ENCODE measurements at regions not wholly inside any gene's neighbourhood (a gene's known extent, or its start where the extent isn't known, plus 50 kb on each side); places are given as distances from the start of the nearest gene placed in this dataset.
"Not testable (repeated sequence)": the region's sequence is repeated elsewhere in the genome, so short reads cannot be mapped to it uniquely, and the experiment has no call there.

DNA sequence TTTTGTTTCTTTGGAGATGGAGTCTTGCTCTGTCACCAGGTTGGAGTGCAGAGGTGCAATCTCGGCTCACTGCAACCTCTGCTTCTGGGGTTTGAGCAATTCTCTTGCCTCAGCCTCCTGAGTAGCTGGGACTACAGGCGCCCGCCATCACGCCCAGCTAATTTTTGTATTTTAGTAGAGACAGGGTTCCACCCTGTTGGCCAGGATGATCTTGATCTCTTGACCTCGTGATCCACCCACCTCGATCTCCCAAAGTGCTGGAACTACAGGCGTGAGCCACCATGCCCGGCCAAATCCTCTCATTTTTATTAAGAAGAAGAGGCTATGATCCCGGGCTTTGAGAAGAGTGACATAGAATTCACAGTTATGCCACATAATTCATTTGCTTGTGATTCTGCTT lies 1178.4 kb downstream of the NSUN3 start:
- not testable (repeated sequence) for H3K9me3 ChIP-seq (replicated peaks; ENCODE audit: control insufficient read depth, low read depth, low read length); H3K27ac ChIP-seq (ENCODE audit: low read length); H3K36me3 ChIP-seq (ENCODE audit: control insufficient read depth, insufficient read depth, low read length); H3K27me3 ChIP-seq (ENCODE audit: control insufficient read depth, insufficient read depth, low read length); DNase-seq; H3K4me1 ChIP-seq (ENCODE audit: control insufficient read depth, insufficient read depth, low read length); H3K4me3 ChIP-seq (ENCODE audit: low read length)
- 90% methylated on average over 6 of the region's 9 CpGs for WGBS (ENCODE audit: insufficient coverage)

DNA sequence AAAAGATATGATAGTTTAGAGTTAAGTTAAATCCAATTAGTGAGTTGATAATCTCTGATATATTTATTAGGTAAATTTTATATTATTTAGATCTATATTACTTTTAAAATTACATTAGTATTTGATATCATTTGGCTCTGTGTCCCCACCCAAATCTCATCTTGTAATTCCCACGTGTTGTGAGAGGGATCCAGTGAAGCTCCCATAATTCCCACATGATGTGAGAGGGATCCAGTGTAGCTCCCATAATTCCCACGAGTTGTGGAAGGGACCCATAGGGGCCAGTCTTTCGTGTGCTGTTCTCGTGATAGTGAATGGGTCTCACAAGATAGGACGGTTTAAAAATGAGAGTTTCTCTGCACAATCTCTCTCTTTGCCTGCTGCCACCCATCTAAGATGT lies 1183.6 kb downstream of the NSUN3 start:
- no peaks in the 10 kb centered on the region for H3K4me1 ChIP-seq (ENCODE audit: control insufficient read depth, insufficient read depth, low read length)
- no peaks in the 10 kb centered on the region for H3K9me3 ChIP-seq (replicated peaks; ENCODE audit: control insufficient read depth, low read depth, low read length)
- H3K27me3 ChIP-seq (ENCODE audit: control insufficient read depth, insufficient read depth, low read length), result no peaks in the 10 kb centered on the region
- H3K36me3 ChIP-seq (ENCODE audit: control insufficient read depth, insufficient read depth, low read length), result no peaks in the 10 kb centered on the region
- DNase-seq, result no peak
- no peak overlapping the region for H3K4me3 ChIP-seq (ENCODE audit: low read length)
- 100% methylated on average over 1 of the region's 5 CpGs for WGBS (ENCODE audit: insufficient coverage)
- H3K27ac ChIP-seq (ENCODE audit: low read length), result no peak overlapping the region

DNA sequence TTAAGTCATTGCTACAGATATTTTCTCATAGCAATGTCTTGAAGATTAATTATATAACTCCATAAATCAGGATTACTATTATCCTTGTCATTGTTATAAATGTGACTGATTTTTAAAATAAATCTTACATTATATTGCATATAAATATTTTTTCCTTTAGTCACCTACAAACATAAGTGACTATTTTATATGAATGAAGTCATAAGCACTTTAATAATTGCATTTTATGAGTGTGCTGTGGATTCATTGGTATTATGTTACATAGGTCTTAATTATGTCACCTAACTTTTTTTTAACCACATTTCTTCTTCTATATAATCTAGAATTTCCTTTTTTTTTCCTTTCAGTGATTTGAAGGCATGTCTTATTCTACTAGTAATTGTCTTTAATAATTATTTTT lies 1191.2 kb downstream of the NSUN3 start:
- Histone ChIP-seq H3K4me1 (ENCODE audit: control insufficient read depth, insufficient read depth, low read length) (no peaks in the 10 kb centered on the region), H3K9me3 (replicated peaks; ENCODE audit: control insufficient read depth, low read depth, low read length) (no peaks in the 10 kb centered on the region), H3K27ac (ENCODE audit: low read length) (no peak overlapping the region), H3K27me3 (ENCODE audit: control insufficient read depth, insufficient read depth, low read length) (no peaks in the 10 kb centered on the region), H3K36me3 (ENCODE audit: control insufficient read depth, insufficient read depth, low read length) (no peaks in the 10 kb centered on the region), H3K4me3 (ENCODE audit: low read length) (no peak overlapping the region)
- DNase-seq, result no peak

- Histone ChIP-seq H3K4me3 (ENCODE audit: low read length) (no peak overlapping the region), H3K9me3 (replicated peaks; ENCODE audit: control insufficient read depth, low read depth, low read length) (no peaks in the 10 kb centered on the region), H3K36me3 (ENCODE audit: control insufficient read depth, insufficient read depth, low read length) (no peaks in the 10 kb centered on the region), H3K27me3 (ENCODE audit: control insufficient read depth, insufficient read depth, low read length) (no peaks in the 10 kb centered on the region), H3K4me1 (ENCODE audit: control insufficient read depth, insufficient read depth, low read length) (no peaks in the 10 kb centered on the region), H3K27ac (ENCODE audit: low read length) (no peak overlapping the region)
- WGBS (ENCODE audit: insufficient coverage), result 76% methylated on average over 4 of the region's 6 CpGs
- no peak for DNase-seq
Measured at GRCh38 chr3:95254758-95255157, 1191.9 kb downstream of the NSUN3 start.

DNA sequence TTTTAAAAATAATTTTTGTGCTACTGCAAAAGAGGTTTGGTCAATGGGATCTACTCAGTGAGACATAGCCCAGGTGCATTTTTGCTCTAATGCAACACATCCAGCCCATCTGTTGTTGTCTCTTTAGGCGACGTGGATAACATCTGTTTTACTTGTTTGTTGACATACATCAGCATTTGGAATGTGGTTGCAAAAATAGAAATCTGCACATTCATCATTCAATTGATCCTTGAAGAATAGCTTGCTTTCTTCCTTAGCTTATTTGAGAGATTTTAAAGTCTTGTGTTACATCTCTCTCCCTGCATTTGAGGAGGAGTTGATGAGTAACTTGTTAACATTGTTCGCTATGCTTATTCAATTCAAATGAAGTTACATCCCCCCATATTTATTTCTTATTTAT lies 1202.3 kb downstream of the NSUN3 start:
- Histone ChIP-seq H3K27me3 (ENCODE audit: control insufficient read depth, insufficient read depth, low read length) (no peaks in the 10 kb centered on the region), H3K9me3 (replicated peaks; ENCODE audit: control insufficient read depth, low read depth, low read length) (no peaks in the 10 kb centered on the region), H3K27ac (ENCODE audit: low read length) (no peak overlapping the region), H3K4me1 (ENCODE audit: control insufficient read depth, insufficient read depth, low read length) (no peaks in the 10 kb centered on the region), H3K36me3 (ENCODE audit: control insufficient read depth, insufficient read depth, low read length) (no peaks in the 10 kb centered on the region), H3K4me3 (ENCODE audit: low read length) (no peak overlapping the region)
- DNase-seq, result no peak
- WGBS (ENCODE audit: insufficient coverage), result no CpG with 5 or more reads among the region's 3 CpGs

- no peaks in the 10 kb centered on the region for H3K9me3 ChIP-seq (replicated peaks; ENCODE audit: control insufficient read depth, low read depth, low read length)
- no peak overlapping the region for H3K27ac ChIP-seq (ENCODE audit: low read length)
- H3K4me1 ChIP-seq (ENCODE audit: control insufficient read depth, insufficient read depth, low read length), result no peaks in the 10 kb centered on the region
- WGBS (ENCODE audit: insufficient coverage), result no CpG with 5 or more reads among the region's 1 CpG
- no peak for DNase-seq
- H3K4me3 ChIP-seq (ENCODE audit: low read length), result no peak overlapping the region
- H3K27me3 ChIP-seq (ENCODE audit: control insufficient read depth, insufficient read depth, low read length), result no peaks in the 10 kb centered on the region
- no peaks in the 10 kb centered on the region for H3K36me3 ChIP-seq (ENCODE audit: control insufficient read depth, insufficient read depth, low read length)
Measured at GRCh38 chr3:95271395-95271794, 1208.5 kb downstream of the NSUN3 start.

DNA sequence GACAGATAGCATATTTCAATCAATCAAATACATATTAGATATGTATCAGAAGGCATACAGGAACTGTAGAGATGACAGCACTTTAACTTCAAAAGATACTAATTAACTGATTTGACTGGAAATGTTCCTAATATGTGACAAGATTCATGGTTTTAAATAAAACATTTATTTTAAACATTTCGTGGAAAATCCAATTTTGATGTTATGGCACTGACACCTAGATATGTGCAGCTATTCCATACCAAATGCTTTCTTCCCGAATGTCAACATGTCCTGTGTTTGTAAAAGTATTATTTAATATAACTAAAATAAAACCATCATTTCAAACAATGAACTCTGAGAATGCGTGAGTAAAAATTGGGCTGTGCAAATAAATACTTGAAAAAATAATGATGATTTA lies 1209.3 kb downstream of the NSUN3 start:
- H3K4me1 ChIP-seq (ENCODE audit: control insufficient read depth, insufficient read depth, low read length), result no peaks in the 10 kb centered on the region
- DNase-seq, result no peak
- H3K27ac ChIP-seq (ENCODE audit: low read length), result no peak overlapping the region
- H3K27me3 ChIP-seq (ENCODE audit: control insufficient read depth, insufficient read depth, low read length), result no peaks in the 10 kb centered on the region
- no peaks in the 10 kb centered on the region for H3K36me3 ChIP-seq (ENCODE audit: control insufficient read depth, insufficient read depth, low read length)
- no peaks in the 10 kb centered on the region for H3K9me3 ChIP-seq (replicated peaks; ENCODE audit: control insufficient read depth, low read depth, low read length)
- no peak overlapping the region for H3K4me3 ChIP-seq (ENCODE audit: low read length)
- no CpG with 5 or more reads among the region's 3 CpGs for WGBS (ENCODE audit: insufficient coverage)

- no peak for DNase-seq
- WGBS (ENCODE audit: insufficient coverage), result no CpG with 5 or more reads among the region's 2 CpGs
- no peak overlapping the region for H3K4me3 ChIP-seq (ENCODE audit: low read length)
- H3K4me1 ChIP-seq (ENCODE audit: control insufficient read depth, insufficient read depth, low read length), result no peaks in the 10 kb centered on the region
- H3K36me3 ChIP-seq (ENCODE audit: control insufficient read depth, insufficient read depth, low read length), result no peaks in the 10 kb centered on the region
- H3K27ac ChIP-seq (ENCODE audit: low read length), result no peak overlapping the region
- no peaks in the 10 kb centered on the region for H3K27me3 ChIP-seq (ENCODE audit: control insufficient read depth, insufficient read depth, low read length)
- no peaks in the 10 kb centered on the region for H3K9me3 ChIP-seq (replicated peaks; ENCODE audit: control insufficient read depth, low read depth, low read length)
Measured at GRCh38 chr3:95272781-95273180, 1209.9 kb downstream of the NSUN3 start.

GRCh38 chr3:95277613-95278012 lies 1214.8 kb downstream of the NSUN3 start:
- no peaks in the 10 kb centered on the region for H3K27me3 ChIP-seq (ENCODE audit: control insufficient read depth, insufficient read depth, low read length)
- no peak overlapping the region for H3K27ac ChIP-seq (ENCODE audit: low read length)
- no CpG with 5 or more reads among the region's 3 CpGs for WGBS (ENCODE audit: insufficient coverage)
- DNase-seq, result no peak
- no peak overlapping the region for H3K4me3 ChIP-seq (ENCODE audit: low read length)
- no peaks in the 10 kb centered on the region for H3K4me1 ChIP-seq (ENCODE audit: control insufficient read depth, insufficient read depth, low read length)
- H3K36me3 ChIP-seq (ENCODE audit: control insufficient read depth, insufficient read depth, low read length), result no peaks in the 10 kb centered on the region
- no peaks in the 10 kb centered on the region for H3K9me3 ChIP-seq (replicated peaks; ENCODE audit: control insufficient read depth, low read depth, low read length)

- no peaks in the 10 kb centered on the region for H3K36me3 ChIP-seq (ENCODE audit: control insufficient read depth, insufficient read depth, low read length)
- no peaks in the 10 kb centered on the region for H3K9me3 ChIP-seq (replicated peaks; ENCODE audit: control insufficient read depth, low read depth, low read length)
- H3K27me3 ChIP-seq (ENCODE audit: control insufficient read depth, insufficient read depth, low read length), result no peaks in the 10 kb centered on the region
- no peaks in the 10 kb centered on the region for H3K4me1 ChIP-seq (ENCODE audit: control insufficient read depth, insufficient read depth, low read length)
- H3K4me3 ChIP-seq (ENCODE audit: low read length), result no peak overlapping the region
- DNase-seq, result no peak
- 40% methylated on average over 1 of the region's 3 CpGs for WGBS (ENCODE audit: insufficient coverage)
- no peak overlapping the region for H3K27ac ChIP-seq (ENCODE audit: low read length)
Measured at GRCh38 chr3:95280711-95281352, 1218.0 kb downstream of the NSUN3 start.

DNA sequence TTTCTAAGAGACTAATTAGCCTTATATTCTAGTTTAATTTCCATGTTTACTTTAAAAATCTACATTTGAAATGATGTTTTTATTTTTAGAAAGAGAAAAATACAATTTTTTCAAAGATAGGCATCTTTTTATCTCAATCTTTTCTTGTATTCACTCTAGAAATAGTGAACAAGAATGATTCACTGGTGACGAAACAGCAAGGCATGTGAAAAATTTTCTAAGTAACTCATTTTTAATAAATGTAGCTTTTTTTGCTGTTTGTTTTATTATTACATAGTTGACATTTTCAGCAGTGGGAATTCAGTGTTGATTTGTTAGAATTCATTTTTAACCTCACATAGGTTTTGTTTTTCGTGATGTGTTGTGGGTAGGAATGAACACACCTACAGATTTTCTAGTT lies 1226.4 kb downstream of the NSUN3 start:
- peaks cover 2% of the 10 kb centered on the region for H3K9me3 ChIP-seq (replicated peaks; ENCODE audit: control insufficient read depth, low read depth, low read length)
- no CpG with 5 or more reads among the region's 2 CpGs for WGBS (ENCODE audit: insufficient coverage)
- no peaks in the 10 kb centered on the region for H3K27me3 ChIP-seq (ENCODE audit: control insufficient read depth, insufficient read depth, low read length)
- no peak for DNase-seq
- no peak overlapping the region for H3K4me3 ChIP-seq (ENCODE audit: low read length)
- no peaks in the 10 kb centered on the region for H3K36me3 ChIP-seq (ENCODE audit: control insufficient read depth, insufficient read depth, low read length)
- H3K4me1 ChIP-seq (ENCODE audit: control insufficient read depth, insufficient read depth, low read length), result no peaks in the 10 kb centered on the region
- H3K27ac ChIP-seq (ENCODE audit: low read length), result no peak overlapping the region

Data from muscle of leg (tissue), 3 donors.